ES-I3 (cell line): ENCODE measurements at regions not wholly inside any gene's neighbourhood (a gene's known extent, or its start where the extent isn't known, plus 50 kb on each side); places are given as distances from the start of the nearest gene placed in this dataset.

ENCODE experiments used
- H3K36me3 ChIP-seq: 2 replicates; pipeline ENCODE4 v1.6.1; 2013; ENCODE audit warnings: mild to moderate bottlenecking, low read length, control low read depth, moderate library complexity; ENCODE audit not compliant: insufficient read depth
- H3K4me1 ChIP-seq: 2 replicates; pipeline ENCODE4 v1.6.1; 2013; ENCODE audit warnings: mild to moderate bottlenecking, control low read depth, low read length; ENCODE audit not compliant: insufficient read depth
- H3K9ac ChIP-seq: 2 replicates; pipeline ENCODE4 v1.6.1; 2013; ENCODE audit warnings: low read depth, mild to moderate bottlenecking, low read length, moderate library complexity
- H3K9me3 ChIP-seq: 2 replicates; pipeline ENCODE4 v1.6.1; 2013; ENCODE audit warnings: mild to moderate bottlenecking, low read length, moderate library complexity; ENCODE audit not compliant: control insufficient read depth, insufficient read depth

DNA sequence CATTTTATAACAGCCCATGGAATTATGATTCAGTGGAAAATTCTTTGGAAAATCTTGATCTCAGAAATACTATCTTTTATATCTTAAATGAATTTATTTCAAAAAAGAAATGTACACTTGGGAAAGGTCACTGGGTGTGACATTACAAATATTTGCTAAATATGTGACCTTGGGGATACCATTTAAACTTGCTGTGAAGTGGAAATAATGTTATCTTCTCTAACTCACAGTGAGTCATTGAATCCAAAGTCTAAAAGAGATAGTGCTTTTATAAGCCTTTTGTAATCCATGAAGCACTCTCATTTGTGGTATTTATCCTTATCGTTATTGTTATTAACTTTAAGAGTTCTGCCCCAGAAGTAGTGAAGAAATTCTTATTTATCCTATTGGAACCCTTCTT lies 289.8 kb upstream of the SEMA6D start:
- Histone ChIP-seq H3K9ac (no peak overlapping the region), H3K36me3 (no peaks in the 10 kb centered on the region), H3K9me3 (no peaks in the 10 kb centered on the region), H3K4me1 (no peaks in the 10 kb centered on the region)

DNA sequence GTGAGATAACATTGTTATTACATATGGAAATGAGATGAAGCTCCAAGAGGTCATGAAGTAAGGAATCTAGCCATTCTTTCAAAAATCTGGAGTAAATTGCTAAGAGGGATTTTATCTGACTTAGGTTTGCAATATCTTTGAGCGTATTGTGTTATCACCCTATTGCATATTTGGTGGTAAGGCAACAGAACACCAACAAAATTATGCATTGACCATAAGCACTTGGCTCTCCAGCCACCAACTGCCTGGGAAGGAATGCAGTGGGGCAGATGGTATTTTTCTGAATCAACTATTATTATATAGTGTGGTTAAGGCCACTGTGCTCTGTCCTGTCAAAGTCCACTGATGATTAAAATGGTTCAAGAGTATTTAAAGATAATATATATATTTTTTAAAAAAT lies 287.9 kb upstream of the SEMA6D start:
- no peaks in the 10 kb centered on the region for H3K36me3 ChIP-seq
- H3K9ac ChIP-seq: no peak overlapping the region
- no peaks in the 10 kb centered on the region for H3K9me3 ChIP-seq
- no peaks in the 10 kb centered on the region for H3K4me1 ChIP-seq

DNA sequence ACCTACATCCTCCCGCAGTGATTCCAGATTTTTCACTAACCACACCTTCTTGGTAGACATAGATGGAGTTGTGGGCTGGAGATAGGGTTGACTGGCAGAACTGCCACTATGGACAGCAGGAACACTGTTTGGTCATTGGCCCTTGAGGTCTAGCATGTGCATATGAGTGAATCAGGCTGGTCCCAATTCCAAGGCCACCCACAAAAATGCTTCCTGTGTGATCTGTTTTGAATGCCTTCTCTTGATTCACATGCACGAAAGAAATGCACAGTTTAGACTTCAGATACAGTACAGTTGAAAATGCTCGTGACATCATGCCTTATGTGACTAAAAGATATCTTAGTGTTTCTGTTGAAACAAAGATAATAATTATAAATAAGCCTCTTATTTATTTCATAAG lies 285.8 kb upstream of the SEMA6D start:
- Histone ChIP-seq H3K9ac (no peak overlapping the region), H3K4me1 (no peaks in the 10 kb centered on the region)

DNA sequence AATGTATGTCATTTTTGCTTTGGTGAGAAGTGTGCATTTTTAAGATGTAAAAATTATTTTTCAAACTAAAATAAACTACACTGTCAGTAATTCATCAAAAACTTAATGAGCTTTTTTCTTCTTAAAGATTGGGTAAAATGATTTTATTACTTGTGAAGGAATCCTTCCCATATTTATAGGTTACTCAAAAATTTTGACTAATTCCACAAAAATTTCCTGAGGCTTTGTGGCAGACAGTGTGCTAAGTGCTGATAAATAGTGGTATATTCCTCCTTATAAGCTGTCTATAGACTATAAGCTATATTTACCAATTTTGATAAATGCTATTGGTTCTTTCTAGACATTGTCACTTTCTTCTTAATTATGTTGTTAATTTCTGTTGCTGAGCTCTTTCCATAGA lies 284.5 kb upstream of the SEMA6D start:
- Histone ChIP-seq H3K9me3 (no peaks in the 10 kb centered on the region), H3K9ac (no peak overlapping the region)

More for the DNA sequence above, 285.8 kb upstream of the SEMA6D start:
- Histone ChIP-seq H3K36me3 (no peaks in the 10 kb centered on the region), H3K9me3 (no peaks in the 10 kb centered on the region)

DNA sequence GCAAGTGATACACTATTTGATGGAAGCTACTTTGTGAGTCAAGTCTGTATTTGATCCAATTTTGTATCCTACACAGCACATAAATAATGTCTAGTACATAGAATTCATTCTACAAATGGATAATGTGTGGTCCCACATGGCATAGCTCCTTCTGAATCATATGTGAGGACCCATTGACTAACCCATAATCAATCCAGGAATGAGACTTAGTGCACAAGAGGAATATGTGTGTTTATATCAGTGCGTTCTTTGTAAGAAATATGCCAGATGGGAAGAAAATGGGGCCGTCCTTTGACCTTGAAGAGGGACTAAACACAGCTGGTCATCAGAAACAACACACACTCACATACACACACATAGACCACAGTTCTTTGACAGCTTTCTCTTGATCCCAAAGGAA lies 282.7 kb upstream of the SEMA6D start:
- Histone ChIP-seq H3K9me3 (no peaks in the 10 kb centered on the region), H3K36me3 (no peaks in the 10 kb centered on the region), H3K4me1 (no peaks in the 10 kb centered on the region), H3K9ac (no peak overlapping the region)

More for the DNA sequence above, 284.5 kb upstream of the SEMA6D start:
- H3K36me3 ChIP-seq: no peaks in the 10 kb centered on the region
- H3K4me1 ChIP-seq: no peaks in the 10 kb centered on the region

DNA sequence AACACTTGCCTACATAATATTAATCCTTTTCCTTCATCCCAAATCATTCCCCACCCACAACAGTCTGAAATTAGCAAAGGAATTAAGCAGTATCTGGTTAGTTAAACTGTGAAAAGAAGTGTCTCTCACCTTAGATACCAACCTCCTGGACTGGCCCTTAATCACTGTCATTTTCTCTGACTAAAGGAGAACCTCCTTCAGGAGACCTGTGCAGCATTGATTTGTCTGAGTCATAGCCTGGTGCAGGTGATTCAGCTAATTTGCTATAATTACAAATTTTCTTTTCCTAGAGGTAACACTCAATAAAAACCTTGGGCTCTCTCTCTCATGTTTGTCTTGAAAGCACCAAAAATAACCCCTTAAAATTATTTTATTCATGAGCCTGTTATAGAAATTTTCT lies 279.8 kb upstream of the SEMA6D start:
- Histone ChIP-seq H3K9ac (no peak overlapping the region), H3K4me1 (peaks cover 13% of the 10 kb centered on the region; the same call in 1 of the 2 replicates), H3K9me3 (no peaks in the 10 kb centered on the region), H3K36me3 (no peaks in the 10 kb centered on the region)

DNA sequence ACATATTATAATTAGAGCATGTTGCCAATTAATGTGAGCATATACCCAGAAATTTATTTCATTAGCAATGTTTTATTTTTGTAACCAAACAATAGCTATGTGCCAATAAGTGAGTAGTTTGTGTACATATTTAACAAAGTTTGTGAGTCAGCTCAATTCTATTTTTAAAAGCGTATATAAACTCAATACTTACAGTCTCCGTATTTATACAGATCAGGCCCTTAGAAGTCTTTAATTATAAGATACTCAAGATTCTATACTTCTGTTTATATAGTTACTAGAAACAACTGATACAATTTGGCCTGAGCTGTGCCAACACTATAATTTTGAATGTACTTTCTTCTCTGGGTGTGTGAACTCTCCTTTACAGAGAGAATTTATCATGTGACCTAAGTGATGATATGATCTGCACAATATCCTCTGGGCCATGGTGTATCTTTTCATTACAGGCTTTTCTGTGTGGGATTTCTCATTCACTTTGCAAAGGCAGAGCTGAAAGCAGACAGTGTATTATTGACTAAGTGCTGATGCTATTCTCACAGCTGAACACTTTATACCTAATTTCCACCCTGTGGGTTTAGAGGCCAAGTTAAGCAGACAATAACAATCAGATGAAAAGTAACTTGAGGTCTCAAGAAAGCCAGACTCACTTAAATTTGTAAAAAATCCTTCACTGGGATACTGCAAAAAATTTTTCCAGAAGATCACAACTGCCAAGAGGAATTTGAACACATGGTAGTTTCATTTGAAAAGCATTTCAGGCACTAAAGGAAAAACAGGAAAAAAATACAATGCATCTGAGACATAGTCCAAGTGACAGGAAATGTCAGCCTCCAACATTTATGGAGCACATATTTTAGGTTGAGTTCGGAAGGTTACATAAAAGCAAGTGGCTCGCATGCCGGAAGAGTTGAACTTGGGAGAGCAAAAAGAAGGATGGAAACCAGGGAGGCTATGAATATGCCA lies 277.9 kb upstream of the SEMA6D start:
- H3K9me3 ChIP-seq: no peaks in the 10 kb centered on the region
- H3K36me3 ChIP-seq: no peaks in the 10 kb centered on the region
- no peak overlapping the region for H3K9ac ChIP-seq
- H3K4me1 ChIP-seq: peaks cover 13% of the 10 kb centered on the region; the same call in 1 of the 2 replicates

DNA sequence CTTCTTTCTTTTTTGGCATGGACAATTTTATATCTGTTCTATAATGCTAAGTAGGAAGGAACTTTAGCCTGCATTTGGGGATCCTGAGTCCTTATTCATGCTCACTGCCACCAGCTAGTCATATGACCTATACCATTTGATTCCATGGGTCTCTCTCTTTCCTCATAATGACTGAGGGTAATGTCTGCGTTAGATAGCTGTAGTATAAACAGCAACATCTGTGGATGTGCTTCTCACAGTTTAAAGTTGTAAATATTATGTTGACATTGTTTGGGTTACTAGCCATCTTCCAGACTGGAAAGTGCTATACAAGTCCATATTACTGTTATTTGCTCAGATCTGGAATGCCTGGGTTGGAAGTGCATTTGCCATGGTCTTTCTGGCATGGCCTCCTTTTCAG lies 274.9 kb upstream of the SEMA6D start:
- Histone ChIP-seq H3K9me3 (no peaks in the 10 kb centered on the region), H3K4me1 (peaks cover 13% of the 10 kb centered on the region; the same call in 1 of the 2 replicates), H3K9ac (no peak overlapping the region), H3K36me3 (no peaks in the 10 kb centered on the region)

DNA sequence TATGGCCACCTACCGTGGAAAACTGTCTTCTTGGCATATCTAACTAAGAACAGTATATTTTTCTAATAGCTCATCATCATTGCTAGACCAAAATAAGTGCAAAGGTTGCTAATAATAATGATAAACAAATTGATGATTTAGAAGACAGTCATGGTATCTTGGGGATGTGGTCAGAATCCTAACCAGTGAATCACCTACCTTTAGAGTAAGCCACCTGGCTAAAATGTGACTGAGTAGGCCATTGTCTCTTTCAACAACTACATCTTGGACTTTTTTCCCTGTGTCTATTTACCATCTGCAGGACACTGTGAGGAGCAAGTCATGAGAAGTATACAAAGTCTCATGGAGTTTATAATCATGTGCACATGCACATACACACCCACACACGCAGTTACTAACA lies 273.5 kb upstream of the SEMA6D start:
- Histone ChIP-seq H3K4me1 (peaks cover 13% of the 10 kb centered on the region; the same call in 1 of the 2 replicates), H3K36me3 (no peaks in the 10 kb centered on the region), H3K9ac (no peak overlapping the region), H3K9me3 (no peaks in the 10 kb centered on the region)

DNA sequence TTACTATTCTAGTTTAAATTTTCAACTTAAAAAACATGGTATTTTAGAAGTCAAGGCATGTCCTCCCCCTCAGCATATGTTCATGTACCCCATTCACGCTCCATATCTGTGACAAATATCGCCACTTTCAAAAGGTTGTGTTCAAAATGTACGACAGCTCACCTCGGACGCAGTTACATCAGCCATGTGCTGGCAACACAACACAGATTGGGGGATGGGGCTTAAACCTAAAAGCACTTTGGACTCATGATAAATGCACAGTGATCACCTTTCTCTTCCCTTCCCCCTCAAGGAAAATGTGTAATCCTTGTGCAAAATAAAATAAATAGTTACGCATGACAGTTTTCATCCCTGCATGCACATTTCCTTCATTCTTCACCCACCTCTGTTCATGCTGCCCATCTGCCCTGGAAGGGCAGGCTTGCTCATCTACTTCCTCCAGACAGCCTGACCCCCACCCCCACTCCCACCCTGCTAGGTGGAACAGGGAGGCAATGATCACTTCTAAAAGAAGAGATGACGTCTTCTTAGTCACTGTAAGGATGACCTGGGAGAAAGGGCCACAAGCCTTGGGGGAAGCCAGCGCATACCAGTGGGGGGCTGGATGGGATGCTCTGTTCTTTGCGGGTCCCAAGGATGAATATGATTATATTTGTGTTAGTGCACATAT lies 271.4 kb upstream of the SEMA6D start:
- Histone ChIP-seq H3K36me3 (no peaks in the 10 kb centered on the region), H3K9me3 (no peaks in the 10 kb centered on the region)

DNA sequence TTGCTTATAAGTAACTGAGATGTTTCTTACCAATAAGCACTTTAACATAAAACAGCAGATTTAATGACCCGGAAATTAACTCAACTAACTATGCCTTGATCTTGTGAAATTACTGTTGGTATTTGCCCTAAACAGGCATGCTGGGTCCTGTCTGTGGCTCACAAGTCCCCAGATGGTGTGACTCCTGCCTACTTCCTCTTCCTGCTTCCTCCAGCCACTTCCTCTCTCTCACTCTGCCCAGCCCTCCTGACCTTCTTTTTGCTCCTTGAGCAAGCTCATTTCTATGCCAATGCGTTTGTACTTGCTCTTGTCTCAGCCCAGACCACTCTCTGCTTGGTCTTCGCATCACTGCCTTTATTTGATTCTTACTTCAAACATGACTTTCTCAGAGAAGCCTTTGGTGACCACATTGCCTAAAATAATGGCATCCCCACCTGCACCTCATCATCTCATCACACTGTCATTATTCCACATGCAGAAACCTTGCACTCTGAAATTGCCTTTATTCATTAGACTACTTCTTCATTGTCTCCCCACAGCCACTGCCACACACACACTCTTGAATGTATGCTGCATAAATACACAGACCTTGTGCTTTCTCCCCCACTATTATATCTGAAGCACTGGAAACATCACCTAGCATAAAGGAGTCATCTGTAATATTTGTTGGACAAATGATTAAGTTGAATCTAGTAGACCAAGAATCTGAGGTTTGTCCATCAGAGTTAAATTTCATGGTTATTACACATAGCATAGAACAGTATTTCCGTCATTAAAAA lies 256.3 kb upstream of the SEMA6D start:
- Histone ChIP-seq H3K36me3 (no peaks in the 10 kb centered on the region), H3K9me3 (no peaks in the 10 kb centered on the region), H3K9ac (no peak overlapping the region), H3K4me1 (no peaks in the 10 kb centered on the region)

More for the DNA sequence above, 271.4 kb upstream of the SEMA6D start:
- Histone ChIP-seq H3K9ac (no peak overlapping the region), H3K4me1 (peaks cover 7% of the 10 kb centered on the region; the same call in 1 of the 2 replicates)

DNA sequence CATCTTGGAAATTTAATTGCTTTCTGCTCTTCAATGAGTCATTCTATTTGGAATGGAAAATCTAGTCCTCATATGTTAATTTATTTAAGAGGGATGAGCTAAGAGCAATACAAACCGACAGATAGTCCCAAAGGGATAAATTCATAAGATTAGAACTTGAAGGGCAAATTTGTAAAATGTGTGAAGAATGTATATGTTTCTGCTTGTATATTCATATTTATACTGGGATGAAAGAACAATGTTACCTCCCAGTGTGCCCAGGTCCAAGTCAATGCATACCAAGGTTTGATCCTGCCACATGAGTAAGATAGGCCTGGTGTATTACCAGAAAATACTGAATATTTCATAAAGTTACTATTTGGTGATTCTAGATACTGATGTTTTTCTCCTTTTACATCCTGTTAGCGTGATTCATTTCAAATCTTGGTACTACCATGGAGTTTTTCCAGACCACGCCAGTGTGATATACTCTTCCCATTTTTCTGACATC lies 255.6 kb upstream of the SEMA6D start:
- Histone ChIP-seq H3K4me1 (no peaks in the 10 kb centered on the region), H3K36me3 (no peaks in the 10 kb centered on the region), H3K9me3 (no peaks in the 10 kb centered on the region), H3K9ac (no peak overlapping the region)

DNA sequence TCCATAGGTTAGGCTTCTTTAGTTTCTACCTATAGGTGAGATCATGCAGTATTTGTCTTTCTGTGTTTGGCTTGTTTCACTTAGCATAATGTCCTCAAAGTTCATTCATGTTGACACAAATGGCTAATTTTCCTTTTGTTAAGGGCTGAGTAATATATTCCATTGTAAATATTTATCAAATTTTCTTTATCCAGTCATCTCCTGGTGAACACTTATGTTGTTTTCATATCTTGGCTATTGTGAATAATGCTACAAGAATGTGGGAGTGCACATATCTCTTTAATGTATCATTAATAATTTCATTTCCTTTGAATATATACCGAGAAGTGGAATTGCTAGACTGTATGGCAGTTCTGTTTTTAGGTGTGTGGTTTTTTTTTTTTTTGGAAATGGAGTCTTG lies 250.9 kb upstream of the SEMA6D start:
- Histone ChIP-seq H3K9me3 (no peaks in the 10 kb centered on the region), H3K9ac (no peak overlapping the region), H3K4me1 (no peaks in the 10 kb centered on the region), H3K36me3 (no peaks in the 10 kb centered on the region)

DNA sequence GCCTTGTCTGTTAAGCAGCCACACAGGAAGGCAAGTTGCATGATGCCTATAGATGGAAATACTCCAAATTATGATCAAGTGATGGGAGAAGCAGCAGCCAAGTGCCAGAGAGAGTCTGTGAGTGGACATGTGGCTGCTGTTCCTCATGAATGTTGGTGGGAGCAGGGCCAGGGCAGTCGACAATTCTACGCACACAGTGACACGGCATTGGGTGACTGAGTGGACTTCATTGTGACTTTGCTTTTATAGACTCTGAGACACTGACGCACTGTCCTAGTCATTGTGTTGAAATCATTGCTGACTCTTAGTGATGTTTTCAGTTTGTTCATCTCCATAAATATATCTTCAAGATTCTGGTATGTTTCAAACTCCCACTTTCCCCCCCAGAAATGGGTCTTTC lies 246.3 kb upstream of the SEMA6D start:
- Histone ChIP-seq H3K9ac (no peak overlapping the region), H3K9me3 (no peaks in the 10 kb centered on the region), H3K36me3 (no peaks in the 10 kb centered on the region), H3K4me1 (no peaks in the 10 kb centered on the region)
